Endodermal cell (in vitro differentiated cells): ENCODE measurements at regions not wholly inside any gene's neighbourhood (a gene's known extent, or its start where the extent isn't known, plus 50 kb on each side); places are given as distances from the start of the nearest gene placed in this dataset.

Experiments used
- DNase-seq: peaks from one replicate; pipeline ENCODE4 v3.0.0-alpha.2; 2017
- H3K27ac ChIP-seq: 2 replicates; pipeline ENCODE4 v1.5.1; 2013; ENCODE audit warnings: mild to moderate bottlenecking, low read depth, low read length, moderate library complexity
- H3K27me3 ChIP-seq: 2 replicates; pipeline ENCODE4 v1.6.1; 2013; ENCODE audit warnings: mild to moderate bottlenecking, low read length, moderate library complexity; ENCODE audit not compliant: insufficient read depth, control insufficient read depth, poor library complexity, severe bottlenecking
- H3K36me3 ChIP-seq: 2 replicates; pipeline ENCODE4 v1.7.0; 2013; ENCODE audit warnings: mild to moderate bottlenecking, low read length, moderate library complexity; ENCODE audit not compliant: control insufficient read depth, insufficient read depth
- H3K4me1 ChIP-seq: one replicate; pipeline ENCODE4 v1.7.0; 2013; ENCODE audit warnings: low read length; ENCODE audit not compliant: control insufficient read depth, insufficient read depth
- H3K4me3 ChIP-seq: 2 replicates; pipeline ENCODE4 v1.5.1; 2013; ENCODE audit warnings: mild to moderate bottlenecking, low read length, moderate library complexity
- H3K9ac ChIP-seq: 2 replicates; pipeline ENCODE4 v1.6.1; 2013; ENCODE audit warnings: mild to moderate bottlenecking, low read length, moderate library complexity; ENCODE audit not compliant: poor library complexity, severe bottlenecking; ENCODE audit errors: extremely low read depth
- H3K9me3 ChIP-seq: 2 replicates; pipeline ENCODE4 v1.6.1; 2013; ENCODE audit warnings: mild to moderate bottlenecking, low read length, moderate library complexity; ENCODE audit not compliant: control insufficient read depth
- H3K27ac Mint-ChIP-seq: 2 replicates; pipeline ENCODE4 v1.8.0; 2020; ENCODE audit warnings: mixed read lengths
- H3K27me3 Mint-ChIP-seq: 2 replicates; pipeline ENCODE4 v1.8.0; 2021; ENCODE audit warnings: mild to moderate bottlenecking, mixed read lengths; ENCODE audit not compliant: insufficient read depth
- H3K36me3 Mint-ChIP-seq: 2 replicates; pipeline ENCODE4 v1.8.0; 2020; ENCODE audit warnings: low read depth, mixed read lengths
- H3K4me1 Mint-ChIP-seq: 2 replicates; pipeline ENCODE4 v1.8.0; 2020; ENCODE audit warnings: mixed read lengths
- H3K4me3 Mint-ChIP-seq: 2 replicates; pipeline ENCODE4 v1.8.0; 2020; ENCODE audit warnings: mild to moderate bottlenecking, moderate library complexity, mixed read lengths
- H3K9me3 Mint-ChIP-seq: 2 replicates; pipeline ENCODE4 v1.8.0; 2020; ENCODE audit warnings: mild to moderate bottlenecking, mixed read lengths
- WGBS, 2 experiments: methylation state at CpG; one replicate each; pipeline versions ENCODE4 v1.1.5 to v1.1.7; 2013; ENCODE audit warnings: missing lambda C conversion rate in 2 of 2, mixed read lengths in 1 of 2; ENCODE audit not compliant: insufficient coverage in 1 of 2, insufficient read length in 1 of 2; 5-methylcytosine and 5-hydroxymethylcytosine counted together
- TF ChIP-seq, protein P1 (sequence below): fragments of 200-600 bp; sonication (generic); conservative IDR thresholded peaks from 2 replicates; pipeline ENCODE4 v1.5.0; 2021; ENCODE audit warnings: antibody characterized with exemption, mild to moderate bottlenecking

DNA sequence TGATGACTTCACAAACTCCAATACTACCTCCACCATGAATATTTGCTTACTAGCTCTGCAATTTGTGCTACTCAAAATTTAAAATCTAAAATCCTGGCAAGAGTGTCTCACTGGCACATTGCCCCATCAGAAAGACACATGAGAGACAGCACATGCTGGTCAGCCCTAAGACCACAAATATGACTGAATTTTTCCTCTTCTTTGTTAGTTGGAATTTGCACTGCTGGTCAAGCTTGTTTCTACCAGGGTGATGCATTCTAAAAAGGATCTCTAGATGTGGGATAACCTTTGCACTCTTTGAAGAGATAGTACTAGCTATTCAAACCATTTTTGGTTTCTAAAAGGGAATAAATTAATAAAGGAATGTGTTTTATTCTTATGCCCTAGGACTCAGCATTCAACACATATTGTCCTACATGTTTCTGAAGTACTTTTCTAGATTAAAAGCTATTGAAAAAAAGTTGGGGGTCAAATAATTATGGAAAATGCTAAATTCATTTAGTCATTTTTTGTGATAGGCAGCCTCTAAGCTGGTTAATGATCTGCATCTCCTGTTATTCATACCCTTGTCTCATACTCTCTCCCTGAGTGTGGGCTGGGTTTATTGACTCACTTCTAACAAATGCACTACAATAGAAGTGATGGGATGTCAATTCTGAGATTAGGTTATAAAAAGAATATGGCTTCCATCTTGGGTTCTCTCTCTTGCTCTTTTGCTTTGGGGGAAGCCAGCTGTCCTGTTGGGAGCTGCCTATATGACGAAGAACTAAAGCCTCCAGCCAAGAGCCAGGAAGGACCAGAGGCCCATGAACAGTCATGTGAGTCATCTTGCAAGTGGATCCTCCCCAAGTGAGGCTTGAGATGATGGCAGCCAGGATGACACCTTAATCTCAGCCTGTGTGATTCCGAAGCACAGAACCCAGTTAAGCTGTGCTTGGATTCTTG, 211.5 kb upstream of the CRY1 start:
- Histone ChIP-seq H3K27ac (no peak overlapping the region), H3K9ac (no peak overlapping the region), H3K9me3 (no peaks in the 10 kb centered on the region), H3K4me1 (no peaks in the 10 kb centered on the region), H3K27me3 (peaks cover 8% of the 10 kb centered on the region), H3K4me3 (no peak overlapping the region), H3K36me3 (no peaks in the 10 kb centered on the region)
- 88 to 90% methylated on average over 1 to 2 of the region's 2 CpGs for WGBS, 2 experiments
- DNase-seq = no peak
- H3K4me1 Mint-ChIP-seq = no peaks in the 10 kb centered on the region
- TF ChIP-seq, protein P1, sequence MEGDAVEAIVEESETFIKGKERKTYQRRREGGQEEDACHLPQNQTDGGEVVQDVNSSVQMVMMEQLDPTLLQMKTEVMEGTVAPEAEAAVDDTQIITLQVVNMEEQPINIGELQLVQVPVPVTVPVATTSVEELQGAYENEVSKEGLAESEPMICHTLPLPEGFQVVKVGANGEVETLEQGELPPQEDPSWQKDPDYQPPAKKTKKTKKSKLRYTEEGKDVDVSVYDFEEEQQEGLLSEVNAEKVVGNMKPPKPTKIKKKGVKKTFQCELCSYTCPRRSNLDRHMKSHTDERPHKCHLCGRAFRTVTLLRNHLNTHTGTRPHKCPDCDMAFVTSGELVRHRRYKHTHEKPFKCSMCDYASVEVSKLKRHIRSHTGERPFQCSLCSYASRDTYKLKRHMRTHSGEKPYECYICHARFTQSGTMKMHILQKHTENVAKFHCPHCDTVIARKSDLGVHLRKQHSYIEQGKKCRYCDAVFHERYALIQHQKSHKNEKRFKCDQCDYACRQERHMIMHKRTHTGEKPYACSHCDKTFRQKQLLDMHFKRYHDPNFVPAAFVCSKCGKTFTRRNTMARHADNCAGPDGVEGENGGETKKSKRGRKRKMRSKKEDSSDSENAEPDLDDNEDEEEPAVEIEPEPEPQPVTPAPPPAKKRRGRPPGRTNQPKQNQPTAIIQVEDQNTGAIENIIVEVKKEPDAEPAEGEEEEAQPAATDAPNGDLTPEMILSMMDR = no peak
- H3K9me3 Mint-ChIP-seq = no peaks in the 10 kb centered on the region
- peaks cover 9% of the 10 kb centered on the region for H3K27me3 Mint-ChIP-seq
- no peak overlapping the region for H3K4me3 Mint-ChIP-seq
- H3K36me3 Mint-ChIP-seq = no peaks in the 10 kb centered on the region
- H3K27ac Mint-ChIP-seq = no peak overlapping the region

DNA sequence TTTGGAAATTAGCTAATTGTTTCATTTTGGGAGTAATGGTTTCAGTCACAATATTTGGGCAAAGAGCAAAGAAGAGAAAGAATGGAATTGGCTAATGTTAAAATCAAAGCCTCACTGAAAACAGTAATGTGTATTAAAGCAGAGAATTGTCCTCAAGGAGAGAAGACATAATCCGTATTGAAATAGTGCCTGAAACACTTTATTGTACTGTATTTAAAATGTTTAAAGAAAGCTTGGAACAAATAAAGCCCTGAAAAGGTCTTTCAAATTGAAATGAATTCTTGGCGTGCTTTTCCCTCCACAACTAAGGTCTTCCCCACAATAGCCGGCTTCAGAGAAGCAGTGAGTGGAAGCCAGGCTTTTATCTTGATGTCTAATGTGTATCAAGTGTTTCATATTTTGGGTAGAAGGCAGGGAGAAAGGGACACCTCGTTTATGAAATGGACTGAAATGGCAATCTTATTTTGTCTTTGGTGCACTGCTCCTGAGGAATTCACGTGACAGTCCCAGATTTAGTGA, 212.9 kb upstream of the CRY1 start:
- Histone ChIP-seq H3K36me3 (no peaks in the 10 kb centered on the region), H3K9me3 (no peaks in the 10 kb centered on the region), H3K4me1 (no peaks in the 10 kb centered on the region), H3K4me3 (no peak overlapping the region), H3K9ac (no peak overlapping the region), H3K27ac (no peak overlapping the region), H3K27me3 (peaks cover 8% of the 10 kb centered on the region)
- Mint-ChIP-seq H3K27ac (no peak overlapping the region), H3K4me3 (no peak overlapping the region), H3K27me3 (peaks cover 12% of the 10 kb centered on the region), H3K9me3 (no peaks in the 10 kb centered on the region), H3K4me1 (no peaks in the 10 kb centered on the region), H3K36me3 (no peaks in the 10 kb centered on the region)
- 46 to 48% methylated on average over 3 to 5 of the region's 5 CpGs for WGBS, 2 experiments
- TF ChIP-seq, protein P1 = no peak
- DNase-seq = no peak

DNA sequence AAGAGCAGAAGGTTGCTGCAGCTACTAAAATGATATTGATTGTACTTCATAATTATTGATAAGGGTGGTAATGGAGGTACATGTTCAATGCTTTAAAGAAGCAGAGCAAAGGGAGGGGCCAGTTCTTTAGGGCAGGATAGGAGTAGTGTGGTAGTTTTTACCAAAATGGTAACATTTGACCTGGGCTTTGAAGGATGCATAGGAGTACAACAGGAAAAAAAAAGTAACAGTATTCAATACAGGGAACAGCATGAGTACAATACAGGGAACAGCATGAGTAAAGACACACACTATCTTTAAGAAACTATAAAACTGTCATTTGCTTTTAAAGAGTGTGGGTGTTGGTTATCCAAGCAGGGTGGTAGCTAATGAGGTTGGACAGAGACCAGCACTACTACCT, 215.0 kb upstream of the CRY1 start:
- TF ChIP-seq, protein P1 = no peak
- H3K27me3 ChIP-seq = peaks cover 15% of the 10 kb centered on the region
- H3K4me1 ChIP-seq = no peaks in the 10 kb centered on the region
- H3K9ac ChIP-seq = no peak overlapping the region
- Mint-ChIP-seq H3K36me3 (no peaks in the 10 kb centered on the region), H3K4me1 (no peaks in the 10 kb centered on the region), H3K27ac (no peak overlapping the region), H3K27me3 (peaks cover 14% of the 10 kb centered on the region), H3K9me3 (no peaks in the 10 kb centered on the region), H3K4me3 (no peak overlapping the region)
- no peak overlapping the region for H3K27ac ChIP-seq
- H3K9me3 ChIP-seq = no peaks in the 10 kb centered on the region
- H3K4me3 ChIP-seq = no peak overlapping the region
- H3K36me3 ChIP-seq = no peaks in the 10 kb centered on the region
- no peak for DNase-seq
